Transverse colon (tissue), 3 donors: ENCODE measurements at regions not wholly inside any gene's neighbourhood (a gene's known extent, or its start where the extent isn't known, plus 50 kb on each side); places are given as distances from the start of the nearest gene placed in this dataset.
"Not testable (repeated sequence)": the region's sequence is repeated elsewhere in the genome, so short reads cannot be mapped to it uniquely, and the experiment has no call there.

Source experiments
- CTCF ChIP-seq, 5 experiments: fragments of 200-600 bp in 3 of 5; fragments of 450-650 bp in 2 of 5; sonication (generic) in 3 of 5; IDR thresholded peaks; 1 replicate in 2 of 5; 2 replicates in 3 of 5; pipeline ENCODE4 v1.5.1; 2016 to 2017; ENCODE audit warnings: antibody characterized with exemption in 5 of 5, inconsistent platforms in 3 of 5, mild to moderate bottlenecking in 2 of 5, moderate library complexity in 1 of 5
- EP300 ChIP-seq: sonication (generic); formaldehyde crosslinking; IDR thresholded peaks from one replicate; pipeline ENCODE4 v1.6.1; 2017; ENCODE audit warnings: antibody characterized with exemption, low read depth

GRCh38 chr16:88155681-88156080 lies 204.4 kb downstream of the BANP start:
- not testable (repeated sequence) for TF ChIP-seq EP300; CTCF (IDR thresholded peaks at IDR 0.05)
